Tibial nerve (tissue), 4 donors: ENCODE measurements at regions not wholly inside any gene's neighbourhood (a gene's known extent, or its start where the extent isn't known, plus 50 kb on each side); places are given as distances from the start of the nearest gene placed in this dataset.

ENCODE experiments used
- EP300 ChIP-seq, 2 donors: sonication (generic); formaldehyde crosslinking; IDR thresholded peaks; one replicate each; pipeline ENCODE4 v1.6.1; 2017; ENCODE audit warnings: antibody characterized with exemption in 2 of 2, mild to moderate bottlenecking in 1 of 2
- POLR2A ChIP-seq, 2 donors: fragments of 450-650 bp; IDR thresholded peaks; one replicate each; pipeline ENCODE4 v1.6.1; 2017; ENCODE audit warnings: antibody characterized with exemption in 2 of 2, mild to moderate bottlenecking in 2 of 2, moderate library complexity in 2 of 2
- TF ChIP-seq, protein P1 (sequence below), 5 experiments: fragments of 200-600 bp in 3 of 5; fragments of 450-650 bp in 2 of 5; sonication (generic) in 3 of 5; IDR thresholded peaks; one replicate each; pipeline ENCODE4 v1.5.1; 2016 to 2019; ENCODE audit warnings: antibody characterized with exemption in 5 of 5, mild to moderate bottlenecking in 3 of 5, moderate library complexity in 2 of 5

DNA sequence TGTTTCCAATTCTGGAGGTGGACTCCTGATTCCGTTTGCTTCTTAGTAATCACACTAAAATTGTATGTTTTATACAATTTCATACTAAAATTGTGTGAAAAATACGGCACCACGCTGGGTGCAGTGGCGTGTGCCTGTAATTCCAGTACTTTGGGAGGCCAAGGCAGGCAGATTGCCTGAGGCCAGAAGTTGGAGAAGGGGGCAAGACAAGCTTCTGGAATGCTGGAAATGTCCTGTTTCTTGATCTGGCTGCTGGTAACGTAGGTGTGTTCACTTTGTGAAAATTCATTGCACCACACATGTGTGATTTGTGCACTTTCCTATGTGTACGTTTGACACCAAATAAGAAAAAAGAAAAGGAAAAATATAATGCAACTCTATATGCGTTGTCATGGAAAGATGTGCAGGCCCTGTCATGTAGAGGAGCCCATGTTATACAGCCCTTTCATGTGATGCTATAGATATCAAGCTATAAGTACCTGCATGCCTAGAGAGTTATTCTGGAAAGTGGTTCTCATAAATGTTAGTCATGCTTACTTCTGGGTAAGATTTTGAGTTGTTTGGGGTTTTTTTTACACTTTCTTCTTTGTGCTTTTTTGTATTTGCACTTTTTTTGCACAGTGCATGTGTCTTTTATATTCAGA is 119.9 kb downstream of the TMEM174 start:
- TF ChIP-seq, protein P1, sequence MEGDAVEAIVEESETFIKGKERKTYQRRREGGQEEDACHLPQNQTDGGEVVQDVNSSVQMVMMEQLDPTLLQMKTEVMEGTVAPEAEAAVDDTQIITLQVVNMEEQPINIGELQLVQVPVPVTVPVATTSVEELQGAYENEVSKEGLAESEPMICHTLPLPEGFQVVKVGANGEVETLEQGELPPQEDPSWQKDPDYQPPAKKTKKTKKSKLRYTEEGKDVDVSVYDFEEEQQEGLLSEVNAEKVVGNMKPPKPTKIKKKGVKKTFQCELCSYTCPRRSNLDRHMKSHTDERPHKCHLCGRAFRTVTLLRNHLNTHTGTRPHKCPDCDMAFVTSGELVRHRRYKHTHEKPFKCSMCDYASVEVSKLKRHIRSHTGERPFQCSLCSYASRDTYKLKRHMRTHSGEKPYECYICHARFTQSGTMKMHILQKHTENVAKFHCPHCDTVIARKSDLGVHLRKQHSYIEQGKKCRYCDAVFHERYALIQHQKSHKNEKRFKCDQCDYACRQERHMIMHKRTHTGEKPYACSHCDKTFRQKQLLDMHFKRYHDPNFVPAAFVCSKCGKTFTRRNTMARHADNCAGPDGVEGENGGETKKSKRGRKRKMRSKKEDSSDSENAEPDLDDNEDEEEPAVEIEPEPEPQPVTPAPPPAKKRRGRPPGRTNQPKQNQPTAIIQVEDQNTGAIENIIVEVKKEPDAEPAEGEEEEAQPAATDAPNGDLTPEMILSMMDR (IDR thresholded peaks at IDR 0.05), result no peak
- TF ChIP-seq POLR2A (IDR thresholded peaks at IDR 0.05) (no peak), EP300 (IDR thresholded peaks at IDR 0.05) (no peak)
